ENCODE measurements at regions not wholly inside any gene's neighbourhood (a gene's known extent, or its start where the extent isn't known, plus 50 kb on each side); places are given as distances from the start of the nearest gene placed in this dataset.

GRCh38 chr1:76687307-76688175 lies 179.7 kb upstream of the ST6GALNAC5 start:
- H2BK12ac ChIP-seq (ENCODE audit: low read length in 2 of 2) = no peak overlapping the region
- no peak overlapping the region for H2AK5ac ChIP-seq (ENCODE audit: low read length, severe bottlenecking)
- peaks cover 0 to 18% of the 10 kb centered on the region in 2 experiments for H3K27me3 ChIP-seq (ENCODE audit: control insufficient read depth in 1 of 2, insufficient read depth in 1 of 2, low read length in 2 of 2)
- H3K4me3 ChIP-seq (ENCODE audit: insufficient read depth in 1 of 2, low read depth in 1 of 2, low read length in 2 of 2) = no peak overlapping the region
- H2BK120ac ChIP-seq (ENCODE audit: low read depth, low read length) = no peak overlapping the region
- no peak overlapping the region for H3K14ac ChIP-seq (ENCODE audit: low read length in 2 of 2)
- no peak overlapping the region for H3K23ac ChIP-seq (ENCODE audit: low read length in 2 of 2)
- H2AFZ ChIP-seq (ENCODE audit: low read depth, low read length) = no peak overlapping the region
- no peak overlapping the region for H3K18ac ChIP-seq (ENCODE audit: low read depth in 1 of 2, low read length in 2 of 2)
- no peak overlapping the region for H4K8ac ChIP-seq (ENCODE audit: low read length)
- 55% methylated on average over 6 of the region's 6 CpGs for WGBS
- no peak overlapping the region for H3K4me2 ChIP-seq (ENCODE audit: low read length, poor library complexity, severe bottlenecking)
- DNase-seq = no peak
- no peaks in the 10 kb centered on the region for H3K9me3 ChIP-seq (ENCODE audit: control insufficient read depth, low read length)
- no peak overlapping the region for H3K9ac ChIP-seq (ENCODE audit: low read length)
- H2BK15ac ChIP-seq (ENCODE audit: low read depth, poor library complexity, severe bottlenecking) = no peak overlapping the region
- H4K91ac ChIP-seq (ENCODE audit: low read length) = no peak overlapping the region
- H3K79me1 ChIP-seq (replicated peaks; ENCODE audit: low read length, poor library complexity, severe bottlenecking) = no peaks in the 10 kb centered on the region
- no peaks in the 10 kb centered on the region for H3K36me3 ChIP-seq (ENCODE audit: control insufficient read depth in 1 of 2, insufficient read depth in 2 of 2, low read depth in 1 of 2, low read length in 2 of 2)
- no peak overlapping the region for H3K4ac ChIP-seq (ENCODE audit: low read depth in 1 of 2, low read length in 2 of 2)
- H3K27ac ChIP-seq (ENCODE audit: low read length, poor library complexity, severe bottlenecking) = no peak overlapping the region
- H2BK5ac ChIP-seq (ENCODE audit: low read depth, low read length, poor library complexity, severe bottlenecking) = no peak overlapping the region
- no peaks in the 10 kb centered on the region for H3K4me1 ChIP-seq (ENCODE audit: control insufficient read depth, insufficient read depth, low read depth, low read length)

GRCh38 chr1:76690766-76691165 lies 176.5 kb upstream of the ST6GALNAC5 start:
- Histone ChIP-seq H3K36me3 (ENCODE audit: control insufficient read depth in 1 of 2, insufficient read depth in 2 of 2, low read depth in 1 of 2, low read length in 2 of 2) (no peaks in the 10 kb centered on the region), H2BK12ac (ENCODE audit: low read length in 2 of 2) (no peak overlapping the region), H3K4ac (ENCODE audit: low read depth in 1 of 2, low read length in 2 of 2) (no peak overlapping the region), H3K14ac (ENCODE audit: low read length in 2 of 2) (no peak overlapping the region), H3K9ac (ENCODE audit: low read length) (no peak overlapping the region), H3K4me3 (ENCODE audit: insufficient read depth in 1 of 2, low read depth in 1 of 2, low read length in 2 of 2) (no peak overlapping the region), H3K4me2 (ENCODE audit: low read length, poor library complexity, severe bottlenecking) (no peak overlapping the region), H3K27ac (ENCODE audit: low read length, poor library complexity, severe bottlenecking) (no peak overlapping the region), H3K23ac (ENCODE audit: low read length in 2 of 2) (no peak overlapping the region), H4K8ac (ENCODE audit: low read length) (no peak overlapping the region), H4K91ac (ENCODE audit: low read length) (no peak overlapping the region), H2BK5ac (ENCODE audit: low read depth, low read length, poor library complexity, severe bottlenecking) (no peak overlapping the region), H2BK120ac (ENCODE audit: low read depth, low read length) (no peak overlapping the region), H3K18ac (ENCODE audit: low read depth in 1 of 2, low read length in 2 of 2) (no peak overlapping the region), H2AFZ (ENCODE audit: low read depth, low read length) (no peak overlapping the region), H2BK15ac (ENCODE audit: low read depth, poor library complexity, severe bottlenecking) (no peak overlapping the region), H3K27me3 (ENCODE audit: control insufficient read depth in 1 of 2, insufficient read depth in 1 of 2, low read length in 2 of 2) (peaks cover 0 to 8% of the 10 kb centered on the region in 2 experiments), H3K4me1 (ENCODE audit: control insufficient read depth, insufficient read depth, low read depth, low read length) (no peaks in the 10 kb centered on the region), H3K9me3 (ENCODE audit: control insufficient read depth, low read length) (no peaks in the 10 kb centered on the region), H2AK5ac (ENCODE audit: low read length, severe bottlenecking) (no peak overlapping the region), H3K79me1 (replicated peaks; ENCODE audit: low read length, poor library complexity, severe bottlenecking) (no peaks in the 10 kb centered on the region)
- 53% methylated on average over 3 of the region's 3 CpGs for WGBS
- DNase-seq = no peak

GRCh38 chr1:76695535-76695934 lies 171.7 kb upstream of the ST6GALNAC5 start:
- no peak overlapping the region for H3K14ac ChIP-seq (ENCODE audit: low read length in 2 of 2)
- H4K8ac ChIP-seq (ENCODE audit: low read length) = no peak overlapping the region
- H4K91ac ChIP-seq (ENCODE audit: low read length) = no peak overlapping the region
- H3K23ac ChIP-seq (ENCODE audit: low read length in 2 of 2) = no peak overlapping the region
- H3K4ac ChIP-seq (ENCODE audit: low read depth in 1 of 2, low read length in 2 of 2) = no peak overlapping the region
- H3K4me3 ChIP-seq (ENCODE audit: insufficient read depth in 1 of 2, low read depth in 1 of 2, low read length in 2 of 2) = no peak overlapping the region
- H2BK5ac ChIP-seq (ENCODE audit: low read depth, low read length, poor library complexity, severe bottlenecking) = no peak overlapping the region
- H3K4me1 ChIP-seq (ENCODE audit: control insufficient read depth, insufficient read depth, low read depth, low read length) = no peaks in the 10 kb centered on the region
- no peak overlapping the region for H2AK5ac ChIP-seq (ENCODE audit: low read length, severe bottlenecking)
- H3K18ac ChIP-seq (ENCODE audit: low read depth in 1 of 2, low read length in 2 of 2) = no peak overlapping the region
- no peaks in the 10 kb centered on the region for H3K27me3 ChIP-seq (ENCODE audit: control insufficient read depth in 1 of 2, insufficient read depth in 1 of 2, low read length in 2 of 2)
- H3K9ac ChIP-seq (ENCODE audit: low read length) = no peak overlapping the region
- H3K27ac ChIP-seq (ENCODE audit: low read length, poor library complexity, severe bottlenecking) = no peak overlapping the region
- H2AFZ ChIP-seq (ENCODE audit: low read depth, low read length) = no peak overlapping the region
- H3K36me3 ChIP-seq (ENCODE audit: control insufficient read depth in 1 of 2, insufficient read depth in 2 of 2, low read depth in 1 of 2, low read length in 2 of 2) = no peaks in the 10 kb centered on the region
- H2BK12ac ChIP-seq (ENCODE audit: low read length in 2 of 2) = no peak overlapping the region
- H2BK120ac ChIP-seq (ENCODE audit: low read depth, low read length) = no peak overlapping the region
- no peak for DNase-seq
- H2BK15ac ChIP-seq (ENCODE audit: low read depth, poor library complexity, severe bottlenecking) = no peak overlapping the region
- no peaks in the 10 kb centered on the region for H3K9me3 ChIP-seq (ENCODE audit: control insufficient read depth, low read length)
- no CpG with 5 or more reads among the region's 2 CpGs for WGBS
- H3K4me2 ChIP-seq (ENCODE audit: low read length, poor library complexity, severe bottlenecking) = no peak overlapping the region
- H3K79me1 ChIP-seq (replicated peaks; ENCODE audit: low read length, poor library complexity, severe bottlenecking) = no peaks in the 10 kb centered on the region

- Histone ChIP-seq H3K27me3 (ENCODE audit: control insufficient read depth in 1 of 2, insufficient read depth in 1 of 2, low read length in 2 of 2) (no peaks in the 10 kb centered on the region), H2AFZ (ENCODE audit: low read depth, low read length) (no peak overlapping the region), H2AK5ac (ENCODE audit: low read length, severe bottlenecking) (no peak overlapping the region), H3K4me2 (ENCODE audit: low read length, poor library complexity, severe bottlenecking) (no peak overlapping the region), H2BK5ac (ENCODE audit: low read depth, low read length, poor library complexity, severe bottlenecking) (no peak overlapping the region), H2BK12ac (ENCODE audit: low read length in 2 of 2) (no peak overlapping the region), H3K14ac (ENCODE audit: low read length in 2 of 2) (no peak overlapping the region), H4K91ac (ENCODE audit: low read length) (no peak overlapping the region), H3K23ac (ENCODE audit: low read length in 2 of 2) (no peak overlapping the region), H3K4me1 (ENCODE audit: control insufficient read depth, insufficient read depth, low read depth, low read length) (no peaks in the 10 kb centered on the region), H3K4me3 (ENCODE audit: insufficient read depth in 1 of 2, low read depth in 1 of 2, low read length in 2 of 2) (no peak overlapping the region), H3K79me1 (replicated peaks; ENCODE audit: low read length, poor library complexity, severe bottlenecking) (no peaks in the 10 kb centered on the region), H3K18ac (ENCODE audit: low read depth in 1 of 2, low read length in 2 of 2) (no peak overlapping the region), H3K4ac (ENCODE audit: low read depth in 1 of 2, low read length in 2 of 2) (no peak overlapping the region), H2BK15ac (ENCODE audit: low read depth, poor library complexity, severe bottlenecking) (no peak overlapping the region), H3K36me3 (ENCODE audit: control insufficient read depth in 1 of 2, insufficient read depth in 2 of 2, low read depth in 1 of 2, low read length in 2 of 2) (no peaks in the 10 kb centered on the region), H3K9ac (ENCODE audit: low read length) (no peak overlapping the region), H3K9me3 (ENCODE audit: control insufficient read depth, low read length) (no peaks in the 10 kb centered on the region), H2BK120ac (ENCODE audit: low read depth, low read length) (no peak overlapping the region), H4K8ac (ENCODE audit: low read length) (no peak overlapping the region), H3K27ac (ENCODE audit: low read length, poor library complexity, severe bottlenecking) (no peak overlapping the region)
- DNase-seq = no peak
- no CpG with 5 or more reads among the region's 3 CpGs for WGBS
Measured at GRCh38 chr1:76697361-76697760, 169.9 kb upstream of the ST6GALNAC5 start.
